Activated T-cell treated with anti-CD3 and anti-CD28 coated beads, Interleukin-2, amount 50 U/mL, for 4 hours (primary cell): ENCODE measurements at regions not wholly inside any gene's neighbourhood (a gene's known extent, or its start where the extent isn't known, plus 50 kb on each side); places are given as distances from the start of the nearest gene placed in this dataset.

ENCODE experiments used
- ATAC-seq, 2 donors: fragments of 200-7000 bp; cut with Tn5 transposase; one replicate each; pipeline ENCODE4 v1.10.0; 2021
- DNase-seq: peaks from one replicate; pipeline ENCODE4 v3.0.0-alpha.2; 2020
- H3K27me3 Mint-ChIP-seq: one replicate; pipeline ENCODE4 v1.8.0; 2021; ENCODE audit warnings: low read depth, mixed read lengths
- H3K36me3 Mint-ChIP-seq: one replicate; pipeline ENCODE4 v1.8.0; 2022; ENCODE audit warnings: mixed read lengths; ENCODE audit not compliant: insufficient read depth
- H3K4me1 Mint-ChIP-seq: one replicate; pipeline ENCODE4 v1.8.0; 2021; ENCODE audit warnings: low read depth, mixed read lengths
- H3K4me3 Mint-ChIP-seq: one replicate; pipeline ENCODE4 v1.8.0; 2021; ENCODE audit warnings: mild to moderate bottlenecking, moderate library complexity, mixed read lengths
- H3K9me3 Mint-ChIP-seq: one replicate; pipeline ENCODE4 v1.8.0; 2021; ENCODE audit warnings: mixed read lengths

GRCh38 chr13:105089858-105090643 lies 1445.4 kb downstream of the EFNB2 start:
- Mint-ChIP-seq H3K27me3 (peaks cover 6% of the 10 kb centered on the region), H3K4me1 (no peaks in the 10 kb centered on the region), H3K4me3 (no peak overlapping the region), H3K36me3 (no peaks in the 10 kb centered on the region), H3K9me3 (no peaks in the 10 kb centered on the region)
- no peak for ATAC-seq
- no peak for DNase-seq

- H3K36me3 Mint-ChIP-seq: no peaks in the 10 kb centered on the region
- ATAC-seq (no peak), DNase-seq (no peak)
- H3K4me1 Mint-ChIP-seq: no peaks in the 10 kb centered on the region
- no peaks in the 10 kb centered on the region for H3K27me3 Mint-ChIP-seq
- no peaks in the 10 kb centered on the region for H3K9me3 Mint-ChIP-seq
- H3K4me3 Mint-ChIP-seq: no peak overlapping the region
These were observed 1447.5 kb downstream of the EFNB2 start for GRCh38 chr13:105087945-105088344.

- ATAC-seq (no peak), DNase-seq (no peak)
- Mint-ChIP-seq H3K36me3 (no peaks in the 10 kb centered on the region), H3K27me3 (peaks cover 7% of the 10 kb centered on the region), H3K4me3 (no peak overlapping the region), H3K9me3 (no peaks in the 10 kb centered on the region), H3K4me1 (no peaks in the 10 kb centered on the region)
These were observed 1450.5 kb downstream of the EFNB2 start for GRCh38 chr13:105084931-105085330.

- no peak for ATAC-seq
- Mint-ChIP-seq H3K4me3 (no peak overlapping the region), H3K27me3 (peaks cover 7% of the 10 kb centered on the region), H3K4me1 (no peaks in the 10 kb centered on the region), H3K36me3 (no peaks in the 10 kb centered on the region), H3K9me3 (no peaks in the 10 kb centered on the region)
- no peak for DNase-seq
These were observed 1451.5 kb downstream of the EFNB2 start for GRCh38 chr13:105083992-105084391.

- Mint-ChIP-seq H3K36me3 (no peaks in the 10 kb centered on the region), H3K27me3 (no peaks in the 10 kb centered on the region), H3K4me1 (no peaks in the 10 kb centered on the region), H3K4me3 (no peak overlapping the region), H3K9me3 (no peaks in the 10 kb centered on the region)
- ATAC-seq (no peak), DNase-seq (no peak)
These were observed 1460.7 kb downstream of the EFNB2 start for GRCh38 chr13:105074755-105075154.

- H3K4me1 Mint-ChIP-seq: no peaks in the 10 kb centered on the region
- ATAC-seq (no peak), DNase-seq (no peak)
- H3K27me3 Mint-ChIP-seq: no peaks in the 10 kb centered on the region
- H3K9me3 Mint-ChIP-seq: no peaks in the 10 kb centered on the region
- no peaks in the 10 kb centered on the region for H3K36me3 Mint-ChIP-seq
- H3K4me3 Mint-ChIP-seq: no peak overlapping the region
These were observed 1462.4 kb downstream of the EFNB2 start for GRCh38 chr13:105073041-105073440.

- Mint-ChIP-seq H3K27me3 (no peaks in the 10 kb centered on the region), H3K36me3 (no peaks in the 10 kb centered on the region), H3K4me3 (no peak overlapping the region), H3K9me3 (no peaks in the 10 kb centered on the region), H3K4me1 (no peaks in the 10 kb centered on the region)
- ATAC-seq (no peak), DNase-seq (no peak)
These were observed 1465.0 kb downstream of the EFNB2 start for GRCh38 chr13:105070452-105070851.

- H3K36me3 Mint-ChIP-seq: no peaks in the 10 kb centered on the region
- H3K27me3 Mint-ChIP-seq: no peaks in the 10 kb centered on the region
- H3K9me3 Mint-ChIP-seq: no peaks in the 10 kb centered on the region
- no peaks in the 10 kb centered on the region for H3K4me1 Mint-ChIP-seq
- DNase-seq (no peak), ATAC-seq (no peak)
- H3K4me3 Mint-ChIP-seq: no peak overlapping the region
These were observed 1466.4 kb downstream of the EFNB2 start for GRCh38 chr13:105069106-105069505.

- no peak for DNase-seq
- no peak for ATAC-seq
- Mint-ChIP-seq H3K4me3 (no peak overlapping the region), H3K36me3 (no peaks in the 10 kb centered on the region), H3K27me3 (no peaks in the 10 kb centered on the region), H3K4me1 (no peaks in the 10 kb centered on the region), H3K9me3 (no peaks in the 10 kb centered on the region)
These were observed 1471.8 kb downstream of the EFNB2 start for GRCh38 chr13:105063676-105064075.

- ATAC-seq: no peak
- H3K4me3 Mint-ChIP-seq: no peak overlapping the region
These were observed 1475.7 kb downstream of the EFNB2 start for GRCh38 chr13:105059786-105060185.

GRCh38 chr13:105058517-105058916 lies 1476.9 kb downstream of the EFNB2 start:
- no peaks in the 10 kb centered on the region for H3K9me3 Mint-ChIP-seq
- DNase-seq: no peak
- no peaks in the 10 kb centered on the region for H3K4me1 Mint-ChIP-seq
- ATAC-seq: no peak
- no peaks in the 10 kb centered on the region for H3K36me3 Mint-ChIP-seq
- H3K27me3 Mint-ChIP-seq: no peaks in the 10 kb centered on the region
- no peak overlapping the region for H3K4me3 Mint-ChIP-seq

More at GRCh38 chr13:105059786-105060185, 1475.7 kb downstream of the EFNB2 start:
- H3K27me3 Mint-ChIP-seq: no peaks in the 10 kb centered on the region
- no peaks in the 10 kb centered on the region for H3K9me3 Mint-ChIP-seq
- no peaks in the 10 kb centered on the region for H3K36me3 Mint-ChIP-seq
- no peaks in the 10 kb centered on the region for H3K4me1 Mint-ChIP-seq
- no peak for DNase-seq

- DNase-seq (no peak), ATAC-seq (no peak)
- no peaks in the 10 kb centered on the region for H3K4me1 Mint-ChIP-seq
- no peaks in the 10 kb centered on the region for H3K36me3 Mint-ChIP-seq
- no peaks in the 10 kb centered on the region for H3K9me3 Mint-ChIP-seq
- peaks cover 4% of the 10 kb centered on the region for H3K27me3 Mint-ChIP-seq
- H3K4me3 Mint-ChIP-seq: no peak overlapping the region
These were observed 1482.8 kb downstream of the EFNB2 start for GRCh38 chr13:105052711-105053110.

GRCh38 chr13:105050686-105051085 lies 1484.8 kb downstream of the EFNB2 start:
- ATAC-seq (no peak), DNase-seq (no peak)
- H3K4me3 Mint-ChIP-seq: no peak overlapping the region
- peaks cover 4% of the 10 kb centered on the region for H3K27me3 Mint-ChIP-seq
- H3K36me3 Mint-ChIP-seq: no peaks in the 10 kb centered on the region
- H3K9me3 Mint-ChIP-seq: no peaks in the 10 kb centered on the region
- no peaks in the 10 kb centered on the region for H3K4me1 Mint-ChIP-seq

- no peak overlapping the region for H3K4me3 Mint-ChIP-seq
- no peak for DNase-seq
- no peaks in the 10 kb centered on the region for H3K9me3 Mint-ChIP-seq
- H3K4me1 Mint-ChIP-seq: no peaks in the 10 kb centered on the region
- H3K27me3 Mint-ChIP-seq: peaks cover 4% of the 10 kb centered on the region
- no peaks in the 10 kb centered on the region for H3K36me3 Mint-ChIP-seq
- no peak for ATAC-seq
These were observed 1486.8 kb downstream of the EFNB2 start for GRCh38 chr13:105048677-105049076.

GRCh38 chr13:105047676-105048295 lies 1487.7 kb downstream of the EFNB2 start:
- no peaks in the 10 kb centered on the region for H3K36me3 Mint-ChIP-seq
- H3K9me3 Mint-ChIP-seq: peaks cover under 1% of the 10 kb centered on the region
- no peak for DNase-seq
- no peaks in the 10 kb centered on the region for H3K4me1 Mint-ChIP-seq
- H3K4me3 Mint-ChIP-seq: no peak overlapping the region
- ATAC-seq: no peak
- peaks cover 4% of the 10 kb centered on the region for H3K27me3 Mint-ChIP-seq
